Keratinocyte (primary cell): ENCODE measurements at regions not wholly inside any gene's neighbourhood (a gene's known extent, or its start where the extent isn't known, plus 50 kb on each side); places are given as distances from the start of the nearest gene placed in this dataset.

Experiments used
- EZH2 ChIP-seq: IDR thresholded peaks from one replicate; pipeline ENCODE4 v1.6.1; 2012; ENCODE audit warnings: inconsistent platforms, mild to moderate bottlenecking, low read length, moderate library complexity
- TF ChIP-seq, protein P1 (sequence below), 3 experiments: IDR thresholded peaks in 1 of 3; conservative IDR thresholded peaks in 1 of 3; optimal IDR thresholded peaks in 1 of 3; 2 replicates in 2 of 3; 3 replicates in 1 of 3; pipeline versions ENCODE3 to v1.5.1; 2011; ENCODE audit warnings: low read length in 3 of 3, mild to moderate bottlenecking in 3 of 3, moderate library complexity in 2 of 3, control low read depth in 1 of 3, inconsistent platforms in 1 of 3; ENCODE audit not compliant: insufficient read depth in 2 of 3; ENCODE audit errors: extremely low read depth in 1 of 3

DNA sequence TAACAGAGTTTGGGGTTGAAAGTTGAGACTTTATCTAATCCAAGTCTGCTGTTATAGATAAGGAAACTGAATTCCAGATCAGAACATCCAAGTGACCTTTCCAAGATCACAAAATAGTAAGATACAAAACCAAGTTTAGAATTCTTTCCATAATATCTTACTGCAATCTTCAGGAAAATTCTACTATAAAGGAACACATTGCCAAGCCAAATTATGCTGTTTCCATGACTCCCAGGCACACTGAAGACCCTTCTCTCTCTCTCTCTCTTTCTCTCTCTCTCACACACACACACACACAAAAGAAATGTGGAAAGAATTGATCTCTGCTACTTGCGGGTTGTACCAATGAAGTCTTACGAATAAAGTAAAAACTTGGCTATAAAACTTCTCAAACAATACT lies 398.4 kb downstream of the METTL4 start:
- TF ChIP-seq, protein P1, sequence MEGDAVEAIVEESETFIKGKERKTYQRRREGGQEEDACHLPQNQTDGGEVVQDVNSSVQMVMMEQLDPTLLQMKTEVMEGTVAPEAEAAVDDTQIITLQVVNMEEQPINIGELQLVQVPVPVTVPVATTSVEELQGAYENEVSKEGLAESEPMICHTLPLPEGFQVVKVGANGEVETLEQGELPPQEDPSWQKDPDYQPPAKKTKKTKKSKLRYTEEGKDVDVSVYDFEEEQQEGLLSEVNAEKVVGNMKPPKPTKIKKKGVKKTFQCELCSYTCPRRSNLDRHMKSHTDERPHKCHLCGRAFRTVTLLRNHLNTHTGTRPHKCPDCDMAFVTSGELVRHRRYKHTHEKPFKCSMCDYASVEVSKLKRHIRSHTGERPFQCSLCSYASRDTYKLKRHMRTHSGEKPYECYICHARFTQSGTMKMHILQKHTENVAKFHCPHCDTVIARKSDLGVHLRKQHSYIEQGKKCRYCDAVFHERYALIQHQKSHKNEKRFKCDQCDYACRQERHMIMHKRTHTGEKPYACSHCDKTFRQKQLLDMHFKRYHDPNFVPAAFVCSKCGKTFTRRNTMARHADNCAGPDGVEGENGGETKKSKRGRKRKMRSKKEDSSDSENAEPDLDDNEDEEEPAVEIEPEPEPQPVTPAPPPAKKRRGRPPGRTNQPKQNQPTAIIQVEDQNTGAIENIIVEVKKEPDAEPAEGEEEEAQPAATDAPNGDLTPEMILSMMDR (optimal IDR thresholded peaks at IDR 0.05 in 1 of 3, IDR thresholded peaks at IDR 0.05 in 1 of 3, conservative IDR thresholded peaks at IDR 0.05 in 1 of 3; ENCODE audit: extremely low read depth in 1 of 3, insufficient read depth in 2 of 3, low read length in 3 of 3), result no peak
- TF ChIP-seq EZH2, result no peak
